Lung (tissue), 11 donors: ENCODE measurements at regions not wholly inside any gene's neighbourhood (a gene's known extent, or its start where the extent isn't known, plus 50 kb on each side); places are given as distances from the start of the nearest gene placed in this dataset.

ENCODE experiments used
- ATAC-seq: fragments of 200-7000 bp; cut with Tn5 transposase; one replicate; pipeline ENCODE4 v1.9.1; 2020; ENCODE audit warnings: moderate number of reproducible peaks; ENCODE audit not compliant: insufficient read depth, low FRiP score
- DNase-seq, 3 donors: peaks; one replicate each; pipeline ENCODE4 v3.0.0-alpha.2; 2013 to 2017
- H3K27ac ChIP-seq, 2 donors: one replicate each; pipeline ENCODE4 v1.5.1; 2013; ENCODE audit warnings: mild to moderate bottlenecking in 2 of 2, moderate library complexity in 2 of 2, control low read depth in 1 of 2, inconsistent platforms in 1 of 2, low read depth in 1 of 2, low read length in 1 of 2
- H3K27me3 ChIP-seq, 3 donors: one replicate each; pipeline ENCODE4 v1.5.1; 2013; ENCODE audit warnings: low read length in 2 of 3; ENCODE audit not compliant: control insufficient read depth in 3 of 3, insufficient read depth in 3 of 3
- H3K36me3 ChIP-seq, 4 donors: one replicate each; pipeline ENCODE4 v1.5.1; 2013; ENCODE audit warnings: low read length in 4 of 4, mild to moderate bottlenecking in 1 of 4, moderate library complexity in 1 of 4; ENCODE audit not compliant: control insufficient read depth in 4 of 4, insufficient read depth in 4 of 4
- H3K4me1 ChIP-seq, 5 donors: one replicate each; pipeline ENCODE4 v1.5.1; 2013; ENCODE audit warnings: low read length in 5 of 5, mild to moderate bottlenecking in 2 of 5, moderate library complexity in 1 of 5; ENCODE audit not compliant: control insufficient read depth in 5 of 5, insufficient read depth in 5 of 5
- H3K4me3 ChIP-seq: one replicate; pipeline ENCODE4 v1.5.1; 2013; ENCODE audit warnings: mild to moderate bottlenecking, control low read depth, moderate library complexity
- H3K9ac ChIP-seq, 2 donors: one replicate each; pipeline ENCODE4 v1.5.1; 2013; ENCODE audit warnings: low read length in 2 of 2, control low read depth in 1 of 2; ENCODE audit not compliant: insufficient read depth in 1 of 2
- H3K9me3 ChIP-seq, 4 donors: one replicate each; pipeline ENCODE4 v1.5.1; 2013; ENCODE audit warnings: low read length in 3 of 4, mild to moderate bottlenecking in 1 of 4, moderate library complexity in 1 of 4; ENCODE audit not compliant: control insufficient read depth in 4 of 4, insufficient read depth in 3 of 4
- WGBS, 2 donors: extraction: QIAGEN DNeasy Blood & Tissue Kit; methylation state at CpG; one replicate each; pipeline ENCODE4 v1.1.7; 2013; 5-methylcytosine and 5-hydroxymethylcytosine counted together
- TF ChIP-seq, protein P1 (sequence below): IDR thresholded peaks from 2 replicates; pipeline ENCODE4 v1.5.1; 2012; ENCODE audit warnings: mild to moderate bottlenecking; ENCODE audit errors: control extremely low read depth, extremely low read depth
- donor health status: control.
- donor health status: control.
- donor health status: Bipolar disorder and iron deficiency.
- donor health status: healthy.
- donor health status: DM: yes; HTN: yes; CAD: no.

DNA sequence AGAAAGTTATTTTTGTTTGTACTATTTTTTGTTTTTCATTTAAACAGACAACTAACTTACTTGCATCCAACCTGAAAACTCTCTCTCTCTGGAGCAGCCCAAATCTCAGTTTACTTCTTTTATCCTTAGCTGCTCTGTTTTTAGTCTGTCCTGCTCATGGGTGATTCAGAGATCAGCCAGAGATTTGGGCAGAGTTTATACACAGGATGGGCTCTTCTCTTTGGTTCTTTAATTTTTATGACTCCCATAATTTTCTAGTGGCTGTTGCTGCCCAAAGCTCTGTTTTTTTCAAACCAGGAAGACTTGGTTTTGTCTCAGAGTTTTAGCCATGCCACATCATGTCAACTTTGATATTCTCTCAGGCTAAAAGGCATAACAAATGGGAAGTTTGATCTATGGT lies 86.8 kb upstream of the CD55 start:
- H3K9ac ChIP-seq: no peak overlapping the region
- H3K9me3 ChIP-seq: no peaks in the 10 kb centered on the region
- no peaks in the 10 kb centered on the region for H3K4me1 ChIP-seq
- no peak overlapping the region for H3K4me3 ChIP-seq
- no peaks in the 10 kb centered on the region for H3K36me3 ChIP-seq
- no peak for DNase-seq
- no peak overlapping the region for H3K27ac ChIP-seq
- TF ChIP-seq, protein P1, sequence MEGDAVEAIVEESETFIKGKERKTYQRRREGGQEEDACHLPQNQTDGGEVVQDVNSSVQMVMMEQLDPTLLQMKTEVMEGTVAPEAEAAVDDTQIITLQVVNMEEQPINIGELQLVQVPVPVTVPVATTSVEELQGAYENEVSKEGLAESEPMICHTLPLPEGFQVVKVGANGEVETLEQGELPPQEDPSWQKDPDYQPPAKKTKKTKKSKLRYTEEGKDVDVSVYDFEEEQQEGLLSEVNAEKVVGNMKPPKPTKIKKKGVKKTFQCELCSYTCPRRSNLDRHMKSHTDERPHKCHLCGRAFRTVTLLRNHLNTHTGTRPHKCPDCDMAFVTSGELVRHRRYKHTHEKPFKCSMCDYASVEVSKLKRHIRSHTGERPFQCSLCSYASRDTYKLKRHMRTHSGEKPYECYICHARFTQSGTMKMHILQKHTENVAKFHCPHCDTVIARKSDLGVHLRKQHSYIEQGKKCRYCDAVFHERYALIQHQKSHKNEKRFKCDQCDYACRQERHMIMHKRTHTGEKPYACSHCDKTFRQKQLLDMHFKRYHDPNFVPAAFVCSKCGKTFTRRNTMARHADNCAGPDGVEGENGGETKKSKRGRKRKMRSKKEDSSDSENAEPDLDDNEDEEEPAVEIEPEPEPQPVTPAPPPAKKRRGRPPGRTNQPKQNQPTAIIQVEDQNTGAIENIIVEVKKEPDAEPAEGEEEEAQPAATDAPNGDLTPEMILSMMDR: no peak
- no peaks in the 10 kb centered on the region for H3K27me3 ChIP-seq
- no peak for ATAC-seq

- Histone ChIP-seq H3K9ac (no peak overlapping the region), H3K27me3 (no peaks in the 10 kb centered on the region), H3K36me3 (no peaks in the 10 kb centered on the region), H3K27ac (no peak overlapping the region), H3K9me3 (no peaks in the 10 kb centered on the region), H3K4me3 (no peak overlapping the region), H3K4me1 (no peaks in the 10 kb centered on the region)
- WGBS, 2 donors: 70 to 88% methylated on average over 2 of the region's 2 CpGs
- ATAC-seq (peak; percentile 31), DNase-seq (peak in 2 of 3 donors; percentile 24 to 35)
- TF ChIP-seq, protein P1: no peak
Measured at GRCh38 chr1:207239874-207240273, 81.6 kb upstream of the CD55 start.

DNA sequence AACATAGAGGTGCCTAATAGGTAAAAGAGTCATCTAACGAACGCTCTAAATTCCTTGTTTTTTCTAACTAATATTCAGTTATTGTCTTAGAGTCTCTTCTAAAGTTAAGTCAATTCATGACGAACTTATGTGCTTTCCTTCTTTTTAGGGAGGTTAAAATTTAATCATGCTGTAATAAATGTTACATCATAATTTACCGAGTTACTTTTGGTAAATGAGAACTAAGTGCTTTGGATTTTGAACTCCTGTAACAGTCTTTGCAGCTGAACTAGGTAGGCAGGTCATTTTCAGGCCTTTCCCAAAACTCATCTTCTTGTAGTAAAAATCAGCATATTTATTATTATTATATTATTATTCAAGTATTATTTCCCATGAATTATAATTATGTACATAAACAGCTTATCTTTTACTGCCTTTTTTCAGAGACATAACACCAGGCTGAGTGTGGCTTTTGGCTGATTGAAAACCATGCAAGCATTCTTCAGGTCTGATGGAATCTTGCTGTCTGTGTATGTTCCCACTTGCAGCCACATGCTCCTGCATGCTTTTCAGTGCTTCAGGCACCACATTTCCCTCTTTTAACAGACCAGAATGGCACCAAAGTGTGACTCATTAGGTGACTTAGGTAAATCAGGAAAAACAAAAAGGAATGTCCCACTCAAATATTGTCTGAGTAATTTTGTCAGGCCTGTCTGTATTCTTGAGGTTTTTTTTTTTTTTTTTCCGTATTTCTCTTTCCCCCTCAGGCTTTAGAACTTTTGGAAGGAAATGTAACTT lies 81.0 kb upstream of the CD55 start:
- H3K4me1 ChIP-seq: no peaks in the 10 kb centered on the region
- TF ChIP-seq, protein P1: no peak
- no peak overlapping the region for H3K4me3 ChIP-seq
- 58 to 82% methylated on average over 5 of the region's 5 CpGs for WGBS, 2 donors
- DNase-seq (peak in 2 of 3 donors; percentile 9 to 32), ATAC-seq (peak; percentile 82)
- no peaks in the 10 kb centered on the region for H3K27me3 ChIP-seq
- H3K27ac ChIP-seq: no peak overlapping the region
- H3K9ac ChIP-seq: no peak overlapping the region
- no peaks in the 10 kb centered on the region for H3K36me3 ChIP-seq
- H3K9me3 ChIP-seq: no peaks in the 10 kb centered on the region
